ENCODE measurements at regions not wholly inside any gene's neighbourhood (a gene's known extent, or its start where the extent isn't known, plus 50 kb on each side); places are given as distances from the start of the nearest gene placed in this dataset.
"Not testable (repeated sequence)": the region's sequence is repeated elsewhere in the genome, so short reads cannot be mapped to it uniquely, and the experiment has no call there.

- TF ChIP-seq CTCF (IDR thresholded peaks at IDR 0.05) = no peak
- Histone ChIP-seq H3K4me3 (no peak overlapping the region), H3K27ac (no peak overlapping the region)
- DNase-seq (ENCODE audit: low spot score) = no peak
These were observed 212.0 kb upstream of the MGAT5 start for GRCh38 chr2:134041877-134042276.

- H3K4me3 ChIP-seq; DNase-seq (ENCODE audit: low spot score); H3K27ac ChIP-seq: not testable (repeated sequence)
These were observed 210.8 kb upstream of the MGAT5 start for GRCh38 chr2:134043028-134043427.

GRCh38 chr2:134052173-134052572 lies 201.7 kb upstream of the MGAT5 start:
- no peak for TF ChIP-seq CTCF (IDR thresholded peaks at IDR 0.05)
- no peak for DNase-seq (ENCODE audit: low spot score)
- Histone ChIP-seq H3K27ac (no peak overlapping the region), H3K4me3 (no peak overlapping the region)

GRCh38 chr2:134056173-134056572 lies 197.7 kb upstream of the MGAT5 start:
- H3K27ac ChIP-seq = no peak overlapping the region
- H3K4me3 ChIP-seq = no peak overlapping the region
- no peak for DNase-seq (ENCODE audit: low spot score)
- no peak for TF ChIP-seq CTCF (IDR thresholded peaks at IDR 0.05)

GRCh38 chr2:134061066-134061465 lies 192.8 kb upstream of the MGAT5 start:
- DNase-seq (ENCODE audit: low spot score); H3K27ac ChIP-seq; H3K4me3 ChIP-seq: not testable (repeated sequence)

- H3K4me3 ChIP-seq; H3K27ac ChIP-seq; DNase-seq (ENCODE audit: low spot score): not testable (repeated sequence)
These were observed 191.6 kb upstream of the MGAT5 start for GRCh38 chr2:134062235-134062634.

GRCh38 chr2:134063916-134064315 lies 190.0 kb upstream of the MGAT5 start:
- H3K4me3 ChIP-seq; DNase-seq (ENCODE audit: low spot score); H3K27ac ChIP-seq: not testable (repeated sequence)

GRCh38 chr2:134070281-134070741 lies 183.6 kb upstream of the MGAT5 start:
- TF ChIP-seq CTCF (IDR thresholded peaks at IDR 0.05) = no peak
- Histone ChIP-seq H3K4me3 (no peak overlapping the region), H3K27ac (no peak overlapping the region)
- no peak for DNase-seq (ENCODE audit: low spot score)

GRCh38 chr2:134072341-134072740 lies 181.5 kb upstream of the MGAT5 start:
- DNase-seq (ENCODE audit: low spot score) = no peak
- Histone ChIP-seq H3K27ac (no peak overlapping the region), H3K4me3 (no peak overlapping the region)
- TF ChIP-seq CTCF (IDR thresholded peaks at IDR 0.05) = no peak

All from coronary artery (tissue), 2 donors.